GM12875 (cell line): ENCODE measurements at regions not wholly inside any gene's neighbourhood (a gene's known extent, or its start where the extent isn't known, plus 50 kb on each side); places are given as distances from the start of the nearest gene placed in this dataset.

ENCODE experiments used
- H3K4me3 ChIP-seq: one replicate; pipeline ENCODE4 v1.5.1; 2011; ENCODE audit warnings: low read depth, low read length, control low read depth
- TF ChIP-seq, protein P1 (sequence below): IDR thresholded peaks from 2 replicates; pipeline ENCODE4 v1.5.1; 2011; ENCODE audit warnings: low read depth, mild to moderate bottlenecking, control low read depth, inconsistent platforms, low read length, moderate library complexity, borderline replicate concordance; ENCODE audit not compliant: insufficient read depth

DNA sequence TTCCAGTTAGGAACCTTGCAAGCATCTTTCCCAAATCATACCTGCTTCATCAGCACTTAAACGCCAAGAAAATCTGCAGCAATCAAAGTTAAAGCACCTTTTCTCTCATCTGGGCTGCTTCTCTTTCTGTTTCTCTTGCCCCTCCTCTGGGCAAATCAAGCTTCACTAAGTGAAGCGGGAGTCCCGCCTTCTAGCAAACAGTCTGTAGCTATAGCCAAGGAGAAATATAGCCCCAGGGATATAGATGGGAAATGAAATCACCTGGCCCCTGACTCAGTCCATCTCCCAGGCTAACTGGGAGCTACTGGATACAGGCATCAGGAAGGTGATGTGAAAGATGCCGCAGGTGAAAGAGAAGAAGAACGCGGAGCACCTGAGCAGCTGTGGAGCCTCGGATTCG lies 481.9 kb downstream of the C6orf118 start:
- TF ChIP-seq, protein P1, sequence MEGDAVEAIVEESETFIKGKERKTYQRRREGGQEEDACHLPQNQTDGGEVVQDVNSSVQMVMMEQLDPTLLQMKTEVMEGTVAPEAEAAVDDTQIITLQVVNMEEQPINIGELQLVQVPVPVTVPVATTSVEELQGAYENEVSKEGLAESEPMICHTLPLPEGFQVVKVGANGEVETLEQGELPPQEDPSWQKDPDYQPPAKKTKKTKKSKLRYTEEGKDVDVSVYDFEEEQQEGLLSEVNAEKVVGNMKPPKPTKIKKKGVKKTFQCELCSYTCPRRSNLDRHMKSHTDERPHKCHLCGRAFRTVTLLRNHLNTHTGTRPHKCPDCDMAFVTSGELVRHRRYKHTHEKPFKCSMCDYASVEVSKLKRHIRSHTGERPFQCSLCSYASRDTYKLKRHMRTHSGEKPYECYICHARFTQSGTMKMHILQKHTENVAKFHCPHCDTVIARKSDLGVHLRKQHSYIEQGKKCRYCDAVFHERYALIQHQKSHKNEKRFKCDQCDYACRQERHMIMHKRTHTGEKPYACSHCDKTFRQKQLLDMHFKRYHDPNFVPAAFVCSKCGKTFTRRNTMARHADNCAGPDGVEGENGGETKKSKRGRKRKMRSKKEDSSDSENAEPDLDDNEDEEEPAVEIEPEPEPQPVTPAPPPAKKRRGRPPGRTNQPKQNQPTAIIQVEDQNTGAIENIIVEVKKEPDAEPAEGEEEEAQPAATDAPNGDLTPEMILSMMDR, result no peak
- H3K4me3 ChIP-seq, result no peak overlapping the region

DNA sequence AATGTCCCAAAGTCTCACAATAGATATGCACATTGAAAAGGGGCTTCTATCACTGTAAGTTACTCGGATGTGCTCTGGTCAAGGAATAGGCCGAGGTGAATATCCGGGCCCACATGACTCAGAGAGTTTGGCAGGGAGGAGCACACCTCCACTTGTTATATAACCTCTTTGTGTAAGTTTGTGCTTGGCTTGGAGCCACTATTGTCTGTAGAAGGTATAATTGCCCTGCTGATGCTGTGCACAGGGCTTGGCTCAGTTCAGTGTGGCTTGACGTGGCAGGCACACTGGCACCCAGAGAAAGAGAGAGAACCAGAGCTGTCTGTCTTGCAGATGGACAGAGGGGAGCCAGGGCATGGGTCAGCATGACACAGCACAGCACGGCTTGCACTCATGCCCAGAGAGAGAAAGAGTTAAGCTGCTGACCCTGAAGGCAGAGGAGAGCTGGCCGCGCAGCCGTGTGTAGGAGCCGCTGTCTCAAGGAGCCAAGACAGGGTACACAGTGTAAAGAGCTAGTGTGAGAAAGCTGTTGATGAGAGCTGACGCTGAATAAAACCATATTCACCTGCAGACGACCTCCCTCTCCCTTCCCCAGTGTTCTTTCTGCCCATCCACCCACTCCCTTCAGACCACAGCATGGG lies 482.5 kb downstream of the C6orf118 start:
- TF ChIP-seq, protein P1, result no peak
- H3K4me3 ChIP-seq, result no peak overlapping the region

DNA sequence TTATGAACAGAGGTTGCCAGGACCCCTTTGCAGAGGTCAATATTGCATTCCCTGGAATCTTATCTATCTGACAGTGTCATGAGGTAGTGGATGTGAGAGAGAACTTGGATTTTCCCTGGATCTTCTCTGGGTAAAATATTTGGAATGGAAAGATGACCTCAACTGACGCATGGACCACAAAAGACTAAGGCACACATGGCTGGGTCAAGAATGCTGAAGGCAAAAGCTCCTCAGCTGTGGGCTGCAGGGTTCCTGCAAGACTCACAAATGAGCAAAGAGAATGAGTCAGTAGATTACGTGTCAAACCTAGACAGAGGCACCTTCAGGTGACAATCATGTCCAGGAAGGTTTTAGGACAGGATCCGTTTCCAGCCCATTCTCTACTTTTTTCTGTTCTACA lies 484.0 kb downstream of the C6orf118 start:
- TF ChIP-seq, protein P1, result no peak
- H3K4me3 ChIP-seq, result no peak overlapping the region

DNA sequence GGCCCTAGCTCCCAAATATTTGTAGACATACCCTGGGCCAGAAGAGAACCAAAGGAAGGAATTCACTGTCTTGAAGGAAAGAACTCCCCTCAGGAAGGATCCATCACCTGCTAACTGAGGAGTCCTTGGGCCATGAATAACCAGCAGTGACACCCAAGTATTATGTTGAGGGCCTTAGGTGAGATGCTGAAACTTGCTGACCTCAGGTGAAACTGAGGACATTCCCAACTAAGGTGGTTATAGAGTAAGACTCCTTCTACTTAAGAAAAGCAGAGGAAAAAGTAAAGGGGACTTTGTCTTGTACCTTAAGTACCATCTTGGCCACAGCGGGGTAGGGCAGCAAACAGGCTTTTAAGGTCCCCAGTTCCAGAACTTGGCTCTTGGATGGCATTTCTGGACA lies 491.7 kb downstream of the C6orf118 start:
- TF ChIP-seq, protein P1, result no peak
- no peak overlapping the region for H3K4me3 ChIP-seq

DNA sequence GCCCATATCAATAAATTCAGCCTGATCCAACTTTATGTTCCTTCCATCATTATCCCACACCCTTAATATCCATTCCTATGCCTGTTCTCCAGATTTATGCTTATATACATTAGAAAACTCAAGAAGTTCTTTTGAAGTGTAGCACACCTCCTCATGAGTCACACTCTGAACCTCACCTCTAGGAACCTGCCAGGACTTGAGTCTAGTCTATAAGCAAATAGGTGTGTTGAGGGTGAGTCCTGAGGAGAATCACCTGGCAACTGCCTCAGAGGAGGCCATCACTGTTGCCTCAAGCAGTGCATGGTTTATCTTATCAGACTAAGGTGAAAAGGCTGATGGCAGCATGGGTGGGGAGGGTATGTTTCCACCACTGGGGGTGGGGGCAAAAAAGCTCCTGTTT lies 496.7 kb downstream of the C6orf118 start:
- no peak overlapping the region for H3K4me3 ChIP-seq
- TF ChIP-seq, protein P1, result no peak

DNA sequence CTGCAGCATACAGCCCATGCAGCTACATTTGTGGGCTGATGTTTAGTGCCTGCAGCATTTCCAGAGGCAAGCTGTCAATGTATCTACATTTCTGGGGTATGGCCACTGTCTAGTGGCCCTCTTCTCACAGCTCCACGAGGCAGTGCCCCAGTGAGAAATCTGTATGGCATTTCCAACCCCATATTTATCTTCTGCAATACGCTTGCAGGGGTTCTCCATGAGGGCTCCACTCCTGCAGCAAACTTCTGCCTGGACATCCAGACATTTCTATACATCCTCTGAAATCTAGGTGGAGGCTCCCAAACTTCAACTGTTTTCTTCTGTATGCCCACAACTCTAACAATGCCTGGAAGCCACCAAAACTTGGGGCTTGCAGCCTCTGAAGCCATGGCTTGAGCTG lies 502.3 kb downstream of the C6orf118 start:
- TF ChIP-seq, protein P1, result no peak
- H3K4me3 ChIP-seq, result no peak overlapping the region

DNA sequence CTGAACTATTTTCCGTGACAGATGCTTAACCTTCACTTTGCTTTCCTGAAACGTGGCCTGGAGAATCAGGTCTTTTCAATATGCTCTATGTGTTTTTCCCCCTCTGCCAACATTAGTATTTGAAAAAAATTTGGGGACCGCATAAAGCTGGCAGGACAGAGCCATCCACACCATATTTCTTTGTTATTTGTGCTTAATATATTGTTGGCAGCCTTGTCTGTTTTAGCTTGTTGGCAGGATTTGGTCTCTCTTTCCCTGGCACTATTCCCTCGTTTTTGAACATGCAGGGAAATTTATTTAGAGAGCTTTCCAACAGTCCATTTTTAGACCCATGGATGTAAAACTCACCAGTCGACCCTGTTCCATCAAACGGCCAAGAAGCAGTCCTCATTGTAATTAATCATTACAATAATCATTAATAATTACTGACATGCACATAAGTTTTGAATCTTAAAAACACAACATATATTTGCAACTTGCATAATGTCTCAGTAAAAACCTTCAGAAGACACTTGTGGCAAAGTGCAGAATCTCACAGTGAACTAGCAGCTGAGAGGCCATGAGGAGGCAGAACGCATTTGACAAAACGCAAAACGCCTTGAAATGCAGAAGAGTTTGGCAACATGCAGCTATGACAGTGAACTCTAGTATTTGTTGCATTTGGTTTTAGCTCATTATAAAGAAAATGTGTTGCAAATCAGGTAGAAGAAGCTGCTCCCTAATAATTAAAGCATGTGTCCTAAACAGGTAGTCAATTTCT lies 514.2 kb downstream of the C6orf118 start:
- TF ChIP-seq, protein P1, result no peak
- H3K4me3 ChIP-seq, result no peak overlapping the region
